ENCODE measurements at regions not wholly inside any gene's neighbourhood (a gene's known extent, or its start where the extent isn't known, plus 50 kb on each side); places are given as distances from the start of the nearest gene placed in this dataset.

- Histone ChIP-seq H2AFZ (ENCODE audit: low read length) (no peak overlapping the region), H3K36me3 (ENCODE audit: insufficient read depth, low read length) (no peaks in the 10 kb centered on the region), H3K27ac (ENCODE audit: low read depth, low read length, poor library complexity, severe bottlenecking) (no peak overlapping the region), H3K79me2 (ENCODE audit: insufficient read depth, low read depth, low read length) (no peaks in the 10 kb centered on the region), H3K9me3 (ENCODE audit: low read length) (no peaks in the 10 kb centered on the region), H3K4me2 (ENCODE audit: low read length) (no peak overlapping the region), H3K4me3 (ENCODE audit: low read depth, low read length, poor library complexity, severe bottlenecking) (no peak overlapping the region), H3K9me2 (ENCODE audit: insufficient read depth, low read length) (no peaks in the 10 kb centered on the region), H3K4me1 (ENCODE audit: insufficient read depth, low read length, poor library complexity, severe bottlenecking) (no peaks in the 10 kb centered on the region), H4K20me1 (ENCODE audit: insufficient read depth, low read length) (no peaks in the 10 kb centered on the region)
- ChIA-PET POLR2A (no interaction called here), CTCF (ENCODE audit: unreplicated experiment) (no interaction called here)
- intact Hi-C loops (cut with micrococcal nuclease; ENCODE audit: unreplicated experiment): no loop called here
- DNase-seq (ENCODE audit: low spot score): no peak
- TF ChIP-seq CTCF (conservative IDR thresholded peaks at IDR 0.05; ENCODE audit: low read length) (no peak), EZH2phosphoT487 (IDR thresholded peaks at IDR 0.05; ENCODE audit: borderline replicate concordance, low read depth, low read length) (no peak)
- BruUV-seq (replicated peaks): no TSS peak
Observed at GRCh38 chr10:113290137-113290536, 262.7 kb upstream of the HABP2 start.

GRCh38 chr10:113291413-113291812 lies 261.4 kb upstream of the HABP2 start:
- Histone ChIP-seq H3K79me2 (ENCODE audit: insufficient read depth, low read depth, low read length) (no peaks in the 10 kb centered on the region), H3K4me1 (ENCODE audit: insufficient read depth, low read length, poor library complexity, severe bottlenecking) (no peaks in the 10 kb centered on the region), H3K4me2 (ENCODE audit: low read length) (no peak overlapping the region), H3K9me2 (ENCODE audit: insufficient read depth, low read length) (no peaks in the 10 kb centered on the region), H3K27ac (ENCODE audit: low read depth, low read length, poor library complexity, severe bottlenecking) (no peak overlapping the region), H3K36me3 (ENCODE audit: insufficient read depth, low read length) (no peaks in the 10 kb centered on the region), H2AFZ (ENCODE audit: low read length) (no peak overlapping the region), H4K20me1 (ENCODE audit: insufficient read depth, low read length) (no peaks in the 10 kb centered on the region), H3K4me3 (ENCODE audit: low read depth, low read length, poor library complexity, severe bottlenecking) (no peak overlapping the region), H3K9me3 (ENCODE audit: low read length) (no peaks in the 10 kb centered on the region)
- no TSS peak for BruUV-seq (replicated peaks)
- TF ChIP-seq CTCF (conservative IDR thresholded peaks at IDR 0.05; ENCODE audit: low read length) (no peak), EZH2phosphoT487 (IDR thresholded peaks at IDR 0.05; ENCODE audit: borderline replicate concordance, low read depth, low read length) (no peak)
- POLR2A ChIA-PET: no interaction called here
- DNase-seq (ENCODE audit: low spot score): no peak
- intact Hi-C loops (cut with micrococcal nuclease; ENCODE audit: unreplicated experiment): no loop called here
- CTCF ChIA-PET (ENCODE audit: unreplicated experiment): no interaction called here

- no peak overlapping the region for H3K4me2 ChIP-seq (ENCODE audit: low read length)
- TF ChIP-seq CTCF (conservative IDR thresholded peaks at IDR 0.05; ENCODE audit: low read length) (no peak), EZH2phosphoT487 (IDR thresholded peaks at IDR 0.05; ENCODE audit: borderline replicate concordance, low read depth, low read length) (no peak)
- DNase-seq (ENCODE audit: low spot score): no peak
- H3K27ac ChIP-seq (ENCODE audit: low read depth, low read length, poor library complexity, severe bottlenecking): no peak overlapping the region
- ChIA-PET POLR2A (no interaction called here), CTCF (ENCODE audit: unreplicated experiment) (no interaction called here)
- no peak overlapping the region for H2AFZ ChIP-seq (ENCODE audit: low read length)
- no peaks in the 10 kb centered on the region for H3K36me3 ChIP-seq (ENCODE audit: insufficient read depth, low read length)
- H3K9me3 ChIP-seq (ENCODE audit: low read length): no peaks in the 10 kb centered on the region
- intact Hi-C loops (cut with micrococcal nuclease; ENCODE audit: unreplicated experiment): no loop called here
- no peaks in the 10 kb centered on the region for H3K9me2 ChIP-seq (ENCODE audit: insufficient read depth, low read length)
- no peaks in the 10 kb centered on the region for H3K79me2 ChIP-seq (ENCODE audit: insufficient read depth, low read depth, low read length)
- no peaks in the 10 kb centered on the region for H4K20me1 ChIP-seq (ENCODE audit: insufficient read depth, low read length)
- no peak overlapping the region for H3K4me3 ChIP-seq (ENCODE audit: low read depth, low read length, poor library complexity, severe bottlenecking)
- H3K4me1 ChIP-seq (ENCODE audit: insufficient read depth, low read length, poor library complexity, severe bottlenecking): no peaks in the 10 kb centered on the region
- BruUV-seq (replicated peaks): no TSS peak
Observed at GRCh38 chr10:113292086-113292485, 260.8 kb upstream of the HABP2 start.
